Fibroblast of peridontal ligament (primary cell): ENCODE measurements at regions not wholly inside any gene's neighbourhood (a gene's known extent, or its start where the extent isn't known, plus 50 kb on each side); places are given as distances from the start of the nearest gene placed in this dataset.

ENCODE experiments used
- DNase-seq: peaks from one replicate; pipeline ENCODE4 v3.0.0-alpha.2; 2010; ENCODE audit errors: extremely low read depth

DNA sequence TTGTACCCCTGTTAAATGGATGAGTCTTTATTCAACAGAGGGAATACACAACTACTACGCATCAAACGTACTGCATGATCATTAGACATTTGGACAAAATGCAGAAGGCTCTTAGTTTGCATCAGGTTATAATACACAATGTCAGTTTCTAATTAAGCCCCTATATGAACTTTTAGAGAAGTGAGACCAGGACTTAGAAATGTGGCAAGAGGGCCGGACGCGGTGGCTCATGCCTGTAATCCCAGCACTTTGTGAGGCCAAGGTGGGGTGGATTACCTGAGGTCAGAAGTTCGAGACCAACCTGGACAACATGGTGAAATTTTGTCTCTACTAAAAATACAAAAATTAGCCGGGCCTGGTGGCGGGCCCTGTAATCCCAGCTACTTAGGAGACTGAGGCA, 76.3 kb upstream of the MGMT start:
- DNase-seq, result no peak

DNA sequence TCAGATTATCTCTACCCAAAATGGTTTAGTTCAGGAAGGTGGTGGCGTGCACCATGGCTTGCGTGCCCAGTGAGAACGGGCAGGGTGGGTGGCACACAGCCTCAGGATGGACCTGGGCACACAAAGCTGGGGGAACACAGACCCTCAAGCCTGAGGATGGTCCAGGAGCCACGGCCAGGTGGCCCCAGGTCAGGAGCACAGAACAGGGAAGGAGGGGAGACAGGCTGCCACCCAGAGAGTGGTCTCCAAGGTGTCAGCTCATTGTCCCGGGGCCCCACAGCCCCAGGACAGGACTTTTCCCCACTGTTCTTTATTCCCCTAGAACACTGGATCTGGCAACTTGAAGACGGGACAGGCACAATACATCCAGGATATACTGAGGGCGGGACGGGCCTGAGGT, 75.6 kb upstream of the MGMT start:
- no peak for DNase-seq

DNA sequence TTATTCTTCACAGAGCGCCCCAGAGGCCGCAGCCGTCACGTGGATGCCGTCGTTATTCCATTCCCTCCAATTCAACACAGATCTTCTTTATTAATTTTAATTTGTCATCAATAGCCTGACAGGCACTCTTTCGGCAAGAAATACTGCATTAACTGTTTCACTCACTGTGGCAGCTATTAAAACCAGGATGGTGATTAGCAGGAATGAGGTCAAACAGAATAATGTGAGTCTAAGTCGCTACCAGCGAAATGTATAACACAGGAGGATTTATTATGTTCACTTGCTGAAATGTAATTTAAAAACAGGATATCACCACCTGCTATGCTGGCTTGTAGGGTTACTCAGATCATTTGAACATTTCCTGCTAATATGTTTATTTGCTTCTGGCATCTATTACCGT, 74.2 kb upstream of the MGMT start:
- no peak for DNase-seq

DNA sequence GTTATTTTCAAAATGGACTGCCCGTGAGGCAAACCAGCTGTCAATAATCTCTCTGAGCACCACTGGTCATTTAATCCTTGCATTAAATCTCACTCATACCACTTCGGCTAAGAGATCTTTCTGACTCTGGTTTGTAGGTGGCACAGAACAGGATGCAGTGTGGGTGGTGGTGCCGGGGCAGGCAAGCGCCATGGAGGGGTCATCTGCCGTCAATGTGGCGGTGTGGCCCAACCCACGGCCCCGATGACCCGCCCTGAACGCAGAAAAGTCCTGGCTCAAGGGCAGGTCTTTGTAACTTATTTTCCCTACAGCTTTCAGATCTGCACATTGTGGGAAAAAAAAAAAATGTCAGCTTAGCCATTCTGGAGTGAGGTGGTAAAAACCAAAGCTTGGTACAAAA, 73.2 kb upstream of the MGMT start:
- no peak for DNase-seq

DNA sequence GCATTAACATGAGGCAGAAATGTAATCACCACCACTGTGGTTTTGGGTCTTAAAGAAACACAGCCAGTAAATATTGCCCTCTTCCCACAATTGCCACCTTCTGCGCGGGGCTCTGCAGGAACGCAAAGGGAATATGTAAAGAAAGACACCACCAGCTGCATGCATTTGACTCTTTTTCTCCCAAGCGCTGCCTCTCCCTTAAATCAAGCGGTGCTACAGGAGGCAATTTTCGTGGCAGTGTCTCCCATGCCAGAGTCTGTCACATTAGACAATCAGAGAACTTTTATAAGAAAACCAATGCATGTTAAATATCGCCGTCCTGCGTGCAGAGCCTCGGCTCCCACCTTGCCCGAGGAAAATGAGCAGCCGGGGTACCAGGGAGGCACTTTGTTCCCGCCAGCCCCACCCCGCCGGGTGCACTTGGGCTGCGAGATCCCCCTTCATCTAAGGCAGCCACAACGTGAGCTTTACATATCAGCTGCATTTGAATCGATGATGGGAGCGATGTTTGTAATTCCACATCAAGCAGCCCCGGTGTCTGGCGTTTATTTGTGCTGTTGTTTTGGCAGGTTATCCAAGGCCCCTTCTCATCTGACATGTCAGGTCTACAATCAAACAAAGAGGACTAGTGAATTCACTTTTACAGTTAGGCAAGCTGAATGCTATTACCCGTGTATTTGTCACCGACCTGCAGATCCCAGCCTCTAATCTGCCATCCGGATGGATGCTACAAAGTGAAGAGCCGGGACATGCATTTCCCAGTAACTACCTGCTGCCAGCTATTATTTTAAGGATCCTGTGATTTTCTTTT, 72.3 kb upstream of the MGMT start:
- DNase-seq, result no peak

DNA sequence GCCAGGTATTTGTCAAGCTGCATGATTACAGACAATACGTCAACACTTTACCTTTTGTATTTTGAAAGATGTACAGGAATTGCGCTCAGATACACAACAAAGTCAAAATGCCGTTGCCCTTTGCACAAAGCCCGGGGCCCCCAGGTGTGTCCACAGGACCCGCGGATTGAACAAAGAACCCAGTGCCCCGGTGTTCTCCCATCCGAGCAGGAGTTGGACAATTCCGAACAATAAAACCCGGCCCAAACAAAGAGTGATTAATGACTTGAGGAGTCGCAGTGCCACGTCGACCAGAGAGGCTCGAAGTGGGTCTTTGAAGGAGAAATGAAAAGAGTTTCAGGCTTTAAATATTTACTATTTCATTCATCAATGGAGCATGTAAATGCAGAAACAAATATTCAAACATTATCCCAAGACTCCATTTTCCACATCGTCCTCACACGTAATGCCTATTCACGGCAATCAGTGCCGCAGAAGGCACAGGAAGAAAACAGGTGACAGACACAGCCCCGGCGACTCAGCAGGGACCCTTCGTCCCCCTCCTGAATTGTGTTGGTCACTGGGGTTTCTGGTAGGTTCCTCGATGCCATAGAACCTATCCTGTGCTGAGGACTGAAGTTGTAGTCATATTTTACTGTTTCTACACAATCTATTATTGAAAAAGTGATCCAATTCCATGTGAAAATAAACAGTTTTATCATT, 70.9 kb upstream of the MGMT start:
- no peak for DNase-seq

DNA sequence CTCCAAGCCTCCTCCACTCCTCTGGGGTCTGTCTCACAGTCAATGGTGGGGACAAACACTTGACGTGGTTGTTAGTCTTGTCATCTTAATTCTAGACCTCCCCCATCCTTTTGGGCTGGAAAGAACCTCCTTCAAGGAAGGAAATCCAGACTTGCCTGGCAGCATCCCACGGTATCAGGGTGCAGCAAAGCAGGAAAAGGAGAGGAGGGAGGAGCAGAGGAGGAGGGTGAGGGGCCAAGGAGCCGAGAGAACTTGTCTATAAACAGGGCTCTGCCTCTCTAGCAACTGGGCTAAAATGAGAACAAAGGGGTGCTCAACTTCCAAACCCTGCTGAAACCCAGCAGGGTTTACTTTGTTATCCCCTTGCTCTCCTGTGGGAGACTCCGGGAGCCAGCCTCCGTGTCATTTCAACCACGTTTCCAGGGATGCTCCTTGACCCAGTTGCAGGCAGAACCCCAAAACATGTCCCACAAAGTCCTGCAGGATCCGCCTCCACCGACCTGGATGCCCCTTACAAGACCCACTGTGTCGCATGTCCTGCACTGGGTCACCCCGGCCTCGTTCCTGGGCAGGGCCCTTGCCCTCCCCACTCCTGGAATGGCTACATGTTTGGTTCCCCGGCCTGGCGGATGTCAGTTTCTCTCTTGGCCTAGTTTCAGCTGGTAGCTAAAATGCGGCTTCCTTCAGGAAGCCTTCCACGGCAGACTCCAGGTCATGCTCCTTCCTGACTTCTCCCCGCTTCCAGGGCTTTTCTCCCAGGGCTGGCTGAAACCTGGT, 69.7 kb upstream of the MGMT start:
- no peak for DNase-seq

DNA sequence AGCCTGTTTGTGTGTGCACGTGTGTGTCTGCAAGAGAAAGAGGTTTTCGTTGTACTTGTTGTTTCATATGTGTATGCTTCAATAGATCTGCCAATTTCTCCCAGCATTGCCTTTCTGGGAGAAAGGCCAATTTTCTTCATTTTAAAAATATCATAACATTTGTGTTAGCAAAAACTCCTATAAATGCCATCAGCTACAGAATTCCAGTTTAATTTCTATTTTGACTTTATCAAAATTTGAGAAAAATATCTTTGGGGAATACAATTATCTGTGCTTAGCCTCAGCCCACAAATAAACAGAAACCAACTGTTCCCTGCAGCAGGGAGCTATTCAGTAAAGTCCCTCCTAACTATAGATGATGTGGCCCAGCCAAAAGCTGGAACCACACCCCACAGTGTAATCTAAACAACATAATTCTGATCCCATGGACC, 68.3 kb upstream of the MGMT start:
- DNase-seq, result no peak

DNA sequence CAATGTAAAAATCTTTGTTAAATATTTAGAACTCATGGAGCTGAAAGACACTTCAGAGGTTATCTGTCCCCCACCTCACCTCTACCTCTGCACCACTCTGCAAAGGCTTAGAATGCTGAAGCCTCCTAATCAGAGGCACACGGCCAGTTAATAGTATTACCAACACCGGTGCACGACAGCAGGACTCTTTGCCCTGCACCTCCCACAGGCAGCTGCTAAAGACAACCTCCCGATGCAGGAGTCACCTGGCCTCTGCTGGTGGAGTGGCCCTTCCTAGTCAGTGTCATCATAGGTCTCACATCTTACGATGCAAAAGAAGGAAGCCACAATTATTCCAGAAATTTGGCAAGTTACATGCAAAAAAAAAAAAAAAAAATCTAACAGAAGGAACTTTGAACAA, 66.6 kb upstream of the MGMT start:
- DNase-seq, result no peak

DNA sequence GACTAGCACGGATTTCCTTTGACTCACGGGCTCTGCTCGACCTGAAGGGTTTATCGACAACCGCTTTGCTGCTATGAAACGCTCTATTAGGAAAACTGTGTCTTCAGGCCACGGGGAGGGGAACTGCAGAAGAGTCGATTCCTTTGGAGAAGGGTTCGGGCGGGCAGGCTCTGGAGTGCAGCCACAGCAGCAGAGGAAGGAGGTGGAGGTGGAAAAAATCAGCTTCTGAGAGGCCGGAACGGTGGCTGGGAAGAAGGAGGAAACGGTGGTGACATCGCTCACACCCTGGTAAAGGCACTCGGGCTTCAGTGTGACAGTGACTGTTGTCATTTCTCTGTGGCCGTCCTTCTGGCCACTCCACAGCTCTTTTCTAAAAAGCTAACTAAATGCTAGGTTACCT, 64.6 kb upstream of the MGMT start:
- DNase-seq, result no peak

DNA sequence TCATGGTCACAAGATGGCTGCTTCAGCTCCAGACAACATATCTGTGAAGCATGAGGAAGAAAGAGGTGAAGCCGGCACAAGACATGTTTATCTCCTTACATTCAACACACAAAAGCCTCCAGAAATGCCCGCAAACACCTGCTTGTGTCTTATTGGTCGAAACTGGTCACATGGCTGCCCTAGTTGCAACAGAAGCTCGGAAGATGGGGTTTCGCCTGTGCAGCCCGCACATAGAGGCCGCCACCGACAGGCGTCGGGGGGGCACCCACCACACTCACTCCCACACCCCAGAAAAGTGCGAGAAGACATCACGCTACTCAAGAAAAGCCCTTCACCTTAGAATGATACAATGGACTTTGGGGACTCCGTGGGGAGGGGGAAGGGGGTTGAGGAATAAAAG, 63.0 kb upstream of the MGMT start:
- no peak for DNase-seq

DNA sequence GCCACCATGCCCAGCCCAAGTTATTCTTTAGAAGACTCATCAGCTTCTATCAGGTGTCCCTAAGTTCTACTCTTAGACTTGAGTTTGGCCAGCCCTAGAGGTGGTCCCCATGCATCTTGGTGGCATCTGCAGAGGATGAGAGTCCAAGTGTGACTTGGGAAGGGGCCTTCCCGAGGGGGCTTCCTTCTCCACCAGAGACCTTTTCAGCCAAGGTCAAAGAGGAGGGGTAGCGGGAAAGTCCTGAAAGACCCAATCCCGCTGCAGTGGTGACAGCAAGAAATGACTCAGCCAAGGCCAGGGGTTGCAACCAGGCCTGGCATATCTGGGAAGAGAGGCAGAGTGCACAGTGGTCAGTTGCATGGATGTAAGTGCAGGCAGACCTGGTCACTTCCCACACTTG, 61.7 kb upstream of the MGMT start:
- no peak for DNase-seq

DNA sequence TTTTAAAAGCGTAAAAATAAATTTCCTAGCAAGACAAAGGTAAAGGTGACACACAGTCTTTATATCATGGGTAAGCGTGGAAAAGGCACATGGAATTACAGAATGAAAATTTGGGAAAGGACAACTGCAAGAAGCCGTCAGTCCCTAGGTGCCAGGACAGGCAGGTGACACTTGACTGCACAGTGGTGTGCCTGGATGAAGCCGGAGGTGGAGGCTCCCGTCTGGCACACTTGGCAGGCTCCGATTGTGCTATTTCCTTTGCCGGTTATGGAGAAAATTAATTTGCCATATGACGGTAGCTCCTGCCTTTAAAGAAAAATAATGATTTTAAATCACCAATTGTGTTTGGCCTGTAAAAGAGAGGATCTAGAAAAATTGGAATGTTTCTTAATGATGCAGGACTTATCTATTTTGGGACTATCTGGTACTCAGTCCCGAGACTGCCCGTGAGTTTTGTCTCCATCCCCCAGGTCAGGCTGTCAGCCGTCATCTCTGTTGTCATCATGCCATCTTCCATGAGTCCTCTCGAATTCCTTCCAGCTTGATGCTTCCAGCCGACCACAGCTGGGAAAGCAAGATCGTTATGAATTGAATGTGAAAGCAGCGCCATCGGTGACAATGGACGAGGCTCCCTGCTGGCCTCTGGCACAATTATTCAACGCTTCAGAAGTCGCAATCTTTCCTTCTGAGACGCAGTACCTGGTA, 56.2 kb upstream of the MGMT start:
- DNase-seq, result no peak

DNA sequence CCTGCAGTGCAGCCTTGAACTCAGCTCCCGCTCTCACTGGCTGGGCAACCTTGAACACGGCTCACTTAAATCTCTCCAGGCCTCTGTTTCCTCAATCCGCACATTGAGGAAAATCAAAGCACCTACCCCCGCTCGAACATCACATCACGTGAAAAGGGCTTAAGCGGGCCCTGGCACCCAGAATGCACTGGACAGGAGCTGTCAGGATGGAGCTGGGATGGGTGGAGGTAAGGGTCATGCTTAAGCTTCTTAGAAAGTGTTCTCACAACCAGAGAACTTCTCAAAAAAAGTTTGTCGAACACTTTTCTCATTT, 55.7 kb upstream of the MGMT start:
- no peak for DNase-seq

DNA sequence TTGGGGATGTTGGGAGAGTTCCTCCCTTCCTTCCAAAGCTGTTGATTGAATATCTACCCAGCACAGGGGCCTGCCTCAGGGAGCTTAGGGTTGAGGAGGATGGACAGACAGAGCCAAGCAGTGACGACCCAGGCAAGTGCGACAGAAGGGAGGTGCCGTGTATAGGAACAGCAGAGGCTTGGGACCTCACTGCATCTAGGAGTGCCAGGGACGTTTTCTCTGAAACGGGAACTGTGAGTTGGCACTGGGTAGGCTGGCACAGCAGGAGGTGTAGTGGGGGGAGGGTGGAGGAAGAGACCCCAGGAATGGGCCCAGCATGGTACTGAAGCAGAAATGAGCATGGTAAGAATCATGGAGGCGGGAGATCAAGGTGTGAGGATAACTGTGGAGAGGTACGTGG, 55.3 kb upstream of the MGMT start:
- DNase-seq, result no peak

DNA sequence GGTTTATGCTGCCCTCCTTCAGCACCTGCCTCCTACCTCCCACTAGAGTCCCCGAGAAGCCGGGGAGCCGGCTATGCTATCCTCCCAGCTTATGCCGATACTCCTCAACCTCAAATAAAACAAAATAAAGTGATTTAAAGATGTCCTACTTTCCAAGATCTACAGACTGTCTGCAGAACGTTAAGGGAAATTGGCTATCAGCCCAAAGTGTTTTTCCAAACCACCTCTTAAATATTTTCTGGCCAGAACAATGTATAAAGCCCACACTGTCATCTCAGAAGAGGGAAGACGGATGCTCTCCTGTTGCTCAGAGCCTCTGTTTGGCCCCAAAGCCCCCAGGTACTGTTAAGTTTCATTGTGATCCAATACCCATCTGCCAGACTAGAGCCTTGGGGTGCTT, 54.0 kb upstream of the MGMT start:
- no peak for DNase-seq

DNA sequence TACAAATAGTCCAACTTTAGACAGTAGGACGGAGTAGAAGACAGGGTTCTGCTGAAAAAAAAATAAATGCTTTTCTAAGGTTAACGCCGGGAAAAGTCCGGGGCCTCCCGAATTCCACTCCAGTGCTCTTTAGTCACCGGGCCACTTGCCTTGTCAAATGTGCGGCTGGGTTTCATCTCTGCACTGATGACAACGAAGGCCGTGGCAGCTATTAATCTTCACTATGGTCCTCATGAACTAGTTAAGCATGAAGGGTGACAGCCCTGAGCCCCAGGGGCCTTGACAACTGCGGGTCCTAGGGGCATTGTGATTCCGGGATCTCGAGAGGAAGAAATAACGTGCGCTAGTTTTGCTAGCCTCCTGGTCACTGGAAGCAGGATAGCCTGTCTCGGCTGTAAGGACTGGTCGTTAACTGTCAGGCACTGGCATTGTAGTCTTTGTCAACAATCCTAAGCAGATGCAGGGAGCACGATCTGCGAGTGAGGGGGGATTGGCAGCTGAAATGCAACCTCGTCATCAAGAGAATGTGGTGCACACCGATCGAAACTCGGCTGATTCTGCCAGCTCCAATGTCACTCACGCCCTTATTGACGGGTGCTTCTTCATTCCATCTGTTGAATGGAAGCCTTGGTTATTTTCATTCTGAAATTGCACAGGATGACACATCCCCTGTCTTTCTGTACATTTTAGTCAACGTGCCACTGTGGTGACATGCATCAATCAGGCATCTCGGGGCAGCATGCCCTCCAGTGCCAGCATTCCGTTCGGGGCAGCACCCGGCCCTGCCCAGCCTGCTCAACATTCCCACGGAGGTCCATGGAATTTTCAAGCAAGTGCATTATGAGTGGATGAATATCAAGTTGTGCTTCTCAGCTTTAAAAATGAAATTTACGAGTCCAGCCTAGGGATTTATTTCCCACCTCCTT, 51.6 kb upstream of the MGMT start:
- DNase-seq, result no peak

DNA sequence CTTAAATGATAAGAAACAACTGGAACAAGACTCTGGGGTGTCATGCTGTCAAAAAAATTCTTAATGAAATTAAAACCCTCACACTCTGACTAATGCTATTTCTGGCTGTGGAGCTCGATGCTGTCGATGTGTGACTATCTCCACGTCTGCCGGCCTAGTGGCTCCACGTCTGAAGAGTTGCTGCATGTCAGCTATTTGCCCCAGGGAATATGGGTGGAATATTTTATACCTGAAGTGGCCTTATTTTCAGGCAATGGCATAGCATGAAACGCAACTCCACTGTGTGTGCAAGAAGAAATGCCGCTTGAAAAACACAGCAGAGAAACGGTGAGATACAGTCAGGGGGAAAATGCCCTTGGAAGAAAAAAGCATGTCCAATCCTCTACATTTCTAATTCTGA, 50.9 kb upstream of the MGMT start:
- no peak for DNase-seq

DNA sequence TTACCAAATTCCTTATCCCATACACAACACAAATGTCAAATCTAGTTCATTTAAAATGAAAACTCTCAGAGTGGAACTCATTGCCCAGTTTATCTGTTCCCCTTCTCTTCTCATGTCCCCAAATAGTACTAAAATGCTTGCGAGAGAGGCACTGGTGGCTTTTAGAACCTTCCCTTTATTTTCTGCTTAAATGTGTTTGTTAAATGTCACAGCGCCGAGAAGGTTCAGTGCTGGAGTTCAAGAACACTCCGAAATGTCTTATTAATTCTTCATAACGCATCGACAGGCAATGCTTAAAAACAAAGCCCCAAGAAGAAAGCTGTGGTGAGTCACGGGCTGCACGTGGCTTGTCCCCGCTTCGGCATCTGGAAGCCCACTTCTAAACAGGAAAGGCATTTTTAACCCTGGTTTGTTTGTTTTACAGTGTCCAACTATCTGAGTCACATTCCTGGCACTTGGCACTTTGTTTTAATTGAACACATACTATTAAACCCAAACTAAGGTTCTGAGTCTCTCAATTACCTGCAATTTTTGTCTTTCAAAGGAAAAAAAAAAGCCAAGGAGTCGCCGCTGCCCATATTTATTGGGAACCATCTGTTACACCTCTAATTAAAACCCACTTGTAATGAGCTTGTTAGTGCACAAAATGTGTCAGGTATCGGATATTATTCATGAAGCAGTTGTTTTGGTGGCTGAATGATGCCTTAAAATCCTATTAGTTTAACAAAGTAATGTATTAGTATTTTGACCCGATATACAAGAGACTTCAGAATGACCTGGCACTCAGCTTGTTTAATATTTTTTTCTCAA, 49.9 kb upstream of the MGMT start:
- peak; percentile 6 for DNase-seq
